GM18502 (cell line): ENCODE measurements at regions not wholly inside any gene's neighbourhood (a gene's known extent, or its start where the extent isn't known, plus 50 kb on each side); places are given as distances from the start of the nearest gene placed in this dataset.
"Not testable (repeated sequence)": the region's sequence is repeated elsewhere in the genome, so short reads cannot be mapped to it uniquely, and the experiment has no call there.

Experiments used
- ATAC-seq: cut with Tn5 transposase; IDR thresholded peaks from one replicate; pipeline ENCODE4 v1.9.1; 2021; ENCODE audit warnings: mild to moderate bottlenecking; ENCODE audit not compliant: unreplicated experiment, poor library complexity

DNA sequence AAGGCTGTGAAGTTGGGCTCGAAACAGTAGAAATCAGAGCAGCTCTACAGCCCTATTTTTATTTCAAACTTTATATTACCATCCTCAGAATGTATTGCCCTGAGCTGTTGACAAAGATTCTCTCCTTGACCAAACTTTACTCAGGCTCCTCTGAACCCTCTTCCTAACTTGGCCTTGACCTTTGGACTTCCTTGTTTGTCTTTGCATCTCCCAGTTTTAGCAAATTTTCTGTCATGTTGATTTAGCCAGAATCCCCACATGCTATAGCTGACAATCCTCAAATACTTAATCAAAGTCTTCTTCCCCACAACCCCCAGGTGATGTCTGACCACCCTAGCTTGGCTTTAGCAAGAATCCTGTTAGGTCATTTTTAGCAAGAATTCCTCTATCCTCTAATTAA lies 87.4 kb upstream of the GRIN2A start:
- ATAC-seq: no peak

GRCh38 chr16:10272250-10272854 lies 90.1 kb upstream of the GRIN2A start:
- ATAC-seq: not testable (repeated sequence)

- peak; percentile 80 for ATAC-seq
Measured at GRCh38 chr16:10275214-10275996, 93.2 kb upstream of the GRIN2A start.

GRCh38 chr16:10277597-10277996 lies 95.4 kb upstream of the GRIN2A start:
- no peak for ATAC-seq

DNA sequence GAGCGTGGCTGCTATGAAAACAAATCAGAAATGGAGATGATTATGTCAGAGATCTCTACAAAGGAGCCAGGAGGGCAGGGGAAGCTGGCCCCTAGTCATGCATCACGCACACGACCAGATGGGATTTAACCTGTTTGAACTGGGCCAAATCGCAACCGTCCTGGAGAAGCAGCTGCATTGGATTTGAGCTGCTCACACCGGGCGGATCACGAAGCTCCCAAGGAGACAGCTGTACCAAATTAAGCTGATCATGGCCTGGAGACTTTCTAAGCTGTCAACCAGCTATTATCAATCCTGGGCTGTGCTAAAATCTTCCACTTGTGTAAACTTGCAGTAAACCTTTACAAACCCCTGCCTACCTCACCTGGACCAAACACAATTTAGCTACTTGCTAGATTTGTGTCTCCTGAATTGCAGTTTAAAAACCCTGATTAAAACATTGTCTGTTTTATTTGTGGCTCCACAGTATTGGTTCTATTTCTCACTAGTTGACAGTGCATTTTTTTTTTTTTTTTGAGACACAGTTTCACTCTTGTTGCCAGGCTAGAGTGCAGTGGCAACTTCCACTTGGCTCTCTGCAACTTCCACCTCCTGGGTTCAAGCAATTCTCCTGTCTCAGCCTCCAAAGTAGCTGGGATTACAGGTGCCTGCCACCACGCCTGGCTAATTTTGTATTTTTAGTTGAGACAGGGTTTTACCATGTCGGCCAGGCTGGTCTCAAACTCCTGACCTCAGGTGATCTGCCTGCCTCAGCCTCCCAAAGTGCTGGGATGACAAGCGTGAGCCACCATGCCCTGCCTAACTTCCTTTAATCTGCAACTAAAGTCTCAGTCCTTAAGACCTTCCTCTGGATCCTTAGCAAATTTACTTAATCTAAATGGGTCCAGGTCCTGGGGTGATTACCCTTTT lies 98.3 kb upstream of the GRIN2A start:
- no peak for ATAC-seq

GRCh38 chr16:10282367-10282766 lies 100.1 kb upstream of the GRIN2A start:
- ATAC-seq: no peak

DNA sequence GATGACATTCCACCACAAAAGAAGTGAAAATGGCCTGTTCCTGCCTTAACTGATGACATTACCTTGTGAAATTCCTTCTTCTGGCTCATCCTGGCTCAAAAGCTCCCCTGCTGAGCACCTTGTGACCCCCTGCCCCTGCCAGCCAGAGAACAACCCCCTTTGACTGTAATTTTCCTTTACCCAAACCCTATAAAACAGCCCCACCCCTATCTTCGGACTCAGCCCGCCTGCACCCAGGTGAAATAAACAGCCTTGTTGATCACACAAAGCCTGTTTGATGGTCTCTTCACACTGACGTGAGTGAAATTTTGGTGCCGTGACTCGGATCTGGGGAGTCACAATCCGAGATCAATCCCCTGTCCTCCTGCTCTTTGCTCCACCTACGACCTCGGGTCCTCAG lies 101.0 kb upstream of the GRIN2A start:
- not testable (repeated sequence) for ATAC-seq

- ATAC-seq: not testable (repeated sequence)
Measured at GRCh38 chr16:10290467-10291105, 95.3 kb upstream of the ATF7IP2 start.

GRCh38 chr16:10292197-10292596 lies 93.7 kb upstream of the ATF7IP2 start:
- ATAC-seq: not testable (repeated sequence)

DNA sequence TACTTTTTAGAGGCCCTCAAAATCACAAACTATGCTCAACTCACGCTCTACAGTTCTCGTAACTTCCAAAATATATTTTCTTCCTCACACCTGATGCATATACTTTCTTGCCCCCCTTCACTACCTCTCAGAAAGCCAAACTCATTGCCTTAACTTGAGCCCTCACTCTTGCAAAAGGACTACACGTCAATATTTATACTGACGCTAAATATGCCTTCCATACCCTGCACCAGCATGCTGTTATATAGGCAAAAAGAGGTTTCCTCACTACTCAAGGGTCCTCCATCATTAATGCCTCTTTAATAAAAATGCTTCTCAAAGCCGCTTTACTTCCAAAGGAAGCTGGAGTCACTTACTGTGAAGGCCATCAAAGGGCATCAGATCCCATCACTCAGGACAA lies 92.9 kb upstream of the ATF7IP2 start:
- not testable (repeated sequence) for ATAC-seq

GRCh38 chr16:10294153-10294552 lies 91.7 kb upstream of the ATF7IP2 start:
- ATAC-seq: not testable (repeated sequence)

- peak; percentile 35 for ATAC-seq
Measured at GRCh38 chr16:10296956-10297340, 88.9 kb upstream of the ATF7IP2 start.

DNA sequence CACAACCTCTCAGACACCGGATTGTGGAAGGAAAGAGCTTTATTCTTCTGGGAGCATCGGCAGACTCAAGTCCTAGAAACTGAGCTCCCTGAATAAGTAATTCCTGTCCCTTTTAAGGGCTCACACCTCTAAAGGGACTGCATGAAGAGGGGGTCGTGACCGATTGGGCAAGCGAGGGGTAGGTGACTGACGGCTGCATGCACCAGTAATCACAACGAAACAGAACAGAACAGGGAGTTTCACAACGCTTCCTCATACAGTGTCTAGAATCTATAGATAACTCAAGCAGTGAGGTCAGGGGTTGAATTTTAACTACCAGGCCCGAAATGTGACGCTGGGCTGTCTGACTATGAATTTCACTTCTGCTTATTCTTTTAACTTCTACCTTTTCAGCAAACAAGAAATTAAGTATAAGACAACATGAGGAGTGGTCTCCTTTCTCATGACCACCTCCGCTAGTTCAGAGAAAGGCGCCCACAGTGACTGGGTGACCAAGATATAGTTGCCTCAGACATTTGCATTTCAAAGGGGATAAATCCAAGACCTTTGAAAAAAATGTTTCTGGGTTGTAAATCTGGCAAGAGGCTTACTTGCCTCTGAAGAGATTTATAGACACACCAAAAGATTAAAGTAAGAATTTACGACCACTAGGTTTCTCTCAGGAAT lies 88.4 kb upstream of the ATF7IP2 start:
- peak; percentile 97 for ATAC-seq

DNA sequence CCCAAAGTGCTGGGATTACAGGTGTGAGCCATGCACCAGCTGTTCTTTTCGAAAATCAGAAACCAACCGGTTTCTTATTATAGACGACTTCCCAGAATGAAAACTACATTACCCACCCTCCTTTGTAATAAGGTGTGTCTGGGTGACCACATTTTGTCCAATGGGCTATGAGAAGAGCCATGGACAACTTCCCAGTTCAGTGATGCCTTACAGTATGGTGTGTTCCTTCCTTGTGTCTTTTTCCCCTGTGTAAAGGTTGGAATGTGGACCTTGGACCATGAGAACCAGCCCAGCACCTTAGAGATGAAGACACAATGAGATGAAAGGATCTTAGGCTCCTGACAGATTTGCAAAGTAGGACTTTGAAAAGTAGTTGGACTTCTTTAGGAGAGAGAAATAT lies 85.0 kb upstream of the ATF7IP2 start:
- ATAC-seq: no peak

DNA sequence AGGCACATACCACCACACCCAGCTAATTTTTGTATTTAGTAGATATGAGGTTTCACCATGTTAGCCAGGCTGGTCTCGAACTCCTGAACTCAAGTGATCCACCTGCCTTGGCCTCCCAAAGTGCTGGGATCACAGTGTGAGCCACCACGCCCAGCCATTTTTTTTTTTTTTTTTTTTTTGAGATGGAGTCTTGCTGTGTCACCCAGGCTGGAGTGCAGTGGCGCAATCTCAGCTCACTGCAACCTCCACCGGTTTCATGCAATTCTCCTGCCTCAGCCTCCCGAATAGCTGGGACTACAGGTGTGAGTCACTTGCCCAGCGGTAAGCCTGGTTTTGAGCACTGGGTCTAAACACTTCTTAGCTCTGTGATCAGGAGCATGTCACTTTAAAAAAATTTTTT lies 84.3 kb upstream of the ATF7IP2 start:
- not testable (repeated sequence) for ATAC-seq

DNA sequence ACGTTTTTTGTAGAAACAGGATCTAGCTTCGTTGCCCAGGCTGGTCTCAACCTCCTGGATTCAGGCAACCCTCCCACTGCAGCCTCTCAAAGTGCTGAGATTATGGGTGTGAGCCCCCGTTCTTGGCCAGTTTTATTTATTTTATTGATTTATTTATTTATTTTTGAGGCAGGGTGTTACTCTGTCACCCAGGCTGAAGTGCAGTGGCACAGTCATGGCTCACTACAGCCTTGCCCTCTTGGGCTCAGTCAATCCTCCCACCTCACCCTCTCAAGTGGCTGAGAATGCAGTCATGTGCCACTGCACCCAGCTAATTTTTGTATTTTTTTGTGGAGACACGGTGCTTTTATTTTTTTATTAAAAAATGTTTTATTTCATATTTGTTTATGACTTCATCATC lies 79.9 kb upstream of the ATF7IP2 start:
- ATAC-seq: no peak

GRCh38 chr16:10308305-10309193 lies 77.3 kb upstream of the ATF7IP2 start:
- no peak for ATAC-seq

GRCh38 chr16:10309271-10309932 lies 76.5 kb upstream of the ATF7IP2 start:
- ATAC-seq: no peak
